ENCODE measurements at regions not wholly inside any gene's neighbourhood (a gene's known extent, or its start where the extent isn't known, plus 50 kb on each side); places are given as distances from the start of the nearest gene placed in this dataset.

- Histone ChIP-seq H3K27me3 (no peaks in the 10 kb centered on the region), H3K9me3 (no peaks in the 10 kb centered on the region), H3K27ac (no peak overlapping the region), H3K36me3 (no peaks in the 10 kb centered on the region), H3K4me1 (no peaks in the 10 kb centered on the region), H3K4me3 (no peak overlapping the region)
- TF ChIP-seq, protein P1, sequence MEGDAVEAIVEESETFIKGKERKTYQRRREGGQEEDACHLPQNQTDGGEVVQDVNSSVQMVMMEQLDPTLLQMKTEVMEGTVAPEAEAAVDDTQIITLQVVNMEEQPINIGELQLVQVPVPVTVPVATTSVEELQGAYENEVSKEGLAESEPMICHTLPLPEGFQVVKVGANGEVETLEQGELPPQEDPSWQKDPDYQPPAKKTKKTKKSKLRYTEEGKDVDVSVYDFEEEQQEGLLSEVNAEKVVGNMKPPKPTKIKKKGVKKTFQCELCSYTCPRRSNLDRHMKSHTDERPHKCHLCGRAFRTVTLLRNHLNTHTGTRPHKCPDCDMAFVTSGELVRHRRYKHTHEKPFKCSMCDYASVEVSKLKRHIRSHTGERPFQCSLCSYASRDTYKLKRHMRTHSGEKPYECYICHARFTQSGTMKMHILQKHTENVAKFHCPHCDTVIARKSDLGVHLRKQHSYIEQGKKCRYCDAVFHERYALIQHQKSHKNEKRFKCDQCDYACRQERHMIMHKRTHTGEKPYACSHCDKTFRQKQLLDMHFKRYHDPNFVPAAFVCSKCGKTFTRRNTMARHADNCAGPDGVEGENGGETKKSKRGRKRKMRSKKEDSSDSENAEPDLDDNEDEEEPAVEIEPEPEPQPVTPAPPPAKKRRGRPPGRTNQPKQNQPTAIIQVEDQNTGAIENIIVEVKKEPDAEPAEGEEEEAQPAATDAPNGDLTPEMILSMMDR (IDR thresholded peaks at IDR 0.05), result no peak
- TF ChIP-seq EP300 (IDR thresholded peaks at IDR 0.05) (no peak), POLR2A (IDR thresholded peaks at IDR 0.05) (no peak), POLR2AphosphoS5 (IDR thresholded peaks at IDR 0.05) (no peak)
- 100% methylated on average over 3 of the region's 5 CpGs for WGBS
- DNase-seq (ENCODE audit: low spot score in 2 of 2), result no peak
Measured at GRCh38 chr2:2754940-2755339, 423.9 kb upstream of the MYT1L start.

DNA sequence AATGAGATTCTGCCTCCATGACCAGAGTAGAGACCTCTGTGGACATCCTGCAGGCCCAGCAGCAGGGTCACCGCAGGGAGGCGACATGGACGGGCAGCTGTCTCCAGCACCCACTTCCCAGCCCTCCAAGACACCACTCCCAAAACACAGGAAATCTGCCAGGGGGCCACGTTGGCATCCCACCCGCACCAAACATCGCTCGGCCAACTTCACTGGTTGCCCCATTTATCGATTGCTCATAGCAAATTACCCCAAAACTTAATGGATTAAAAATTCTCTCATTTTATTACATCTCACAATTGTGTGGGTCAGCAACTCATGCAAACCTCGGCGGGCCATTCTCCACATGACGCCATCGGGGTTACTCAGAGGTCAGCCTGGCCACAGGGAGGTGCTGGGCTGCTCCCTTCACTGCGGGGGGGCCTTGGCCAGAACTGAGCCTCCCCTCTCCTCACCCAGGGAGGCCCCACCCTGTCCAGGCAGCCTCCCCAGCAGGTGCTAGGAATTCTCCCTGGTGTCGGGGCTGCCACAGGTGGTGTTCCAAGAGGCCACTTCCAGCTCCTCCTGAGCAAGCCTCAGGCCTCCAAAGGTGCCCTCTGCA is 420.7 kb upstream of the MYT1L start:
- no peak for DNase-seq (ENCODE audit: low spot score in 2 of 2)
- H3K4me1 ChIP-seq, result peaks cover 16% of the 10 kb centered on the region
- WGBS, result 91% methylated on average over 13 of the region's 14 CpGs

GRCh38 chr2:2750867-2751714 is 420.0 kb upstream of the MYT1L start:
- DNase-seq (ENCODE audit: low spot score in 2 of 2), result no peak
- Histone ChIP-seq H3K27ac (no peak overlapping the region), H3K4me3 (no peak overlapping the region), H3K9me3 (no peaks in the 10 kb centered on the region), H3K4me1 (peaks cover 16% of the 10 kb centered on the region), H3K27me3 (no peaks in the 10 kb centered on the region), H3K36me3 (no peaks in the 10 kb centered on the region)
- 93% methylated on average over 44 of the region's 44 CpGs for whole genome bisulfite sequencing
- TF ChIP-seq POLR2AphosphoS5 (IDR thresholded peaks at IDR 0.05) (no peak), EP300 (IDR thresholded peaks at IDR 0.05) (no peak), POLR2A (IDR thresholded peaks at IDR 0.05) (no peak)
- TF ChIP-seq, protein P1 (IDR thresholded peaks at IDR 0.05), result no peak

More for the DNA sequence above, 420.7 kb upstream of the MYT1L start:
- no peaks in the 10 kb centered on the region for H3K27me3 ChIP-seq
- H3K4me3 ChIP-seq, result no peak overlapping the region
- no peaks in the 10 kb centered on the region for H3K9me3 ChIP-seq
- H3K27ac ChIP-seq, result no peak overlapping the region
- TF ChIP-seq POLR2AphosphoS5 (IDR thresholded peaks at IDR 0.05), result no peak
- no peaks in the 10 kb centered on the region for H3K36me3 ChIP-seq

- H3K4me1 ChIP-seq, result peaks cover 16% of the 10 kb centered on the region
- H3K27me3 ChIP-seq, result no peaks in the 10 kb centered on the region
- H3K4me3 ChIP-seq, result no peak overlapping the region
- no peaks in the 10 kb centered on the region for H3K36me3 ChIP-seq
- H3K9me3 ChIP-seq, result no peaks in the 10 kb centered on the region
- H3K27ac ChIP-seq, result no peak overlapping the region
- no peak for TF ChIP-seq POLR2A (IDR thresholded peaks at IDR 0.05)
- 93% methylated on average over 6 of the region's 9 CpGs for WGBS
- DNase-seq (ENCODE audit: low spot score in 2 of 2), result no peak
Measured at GRCh38 chr2:2749206-2749598, 418.1 kb upstream of the MYT1L start.

DNA sequence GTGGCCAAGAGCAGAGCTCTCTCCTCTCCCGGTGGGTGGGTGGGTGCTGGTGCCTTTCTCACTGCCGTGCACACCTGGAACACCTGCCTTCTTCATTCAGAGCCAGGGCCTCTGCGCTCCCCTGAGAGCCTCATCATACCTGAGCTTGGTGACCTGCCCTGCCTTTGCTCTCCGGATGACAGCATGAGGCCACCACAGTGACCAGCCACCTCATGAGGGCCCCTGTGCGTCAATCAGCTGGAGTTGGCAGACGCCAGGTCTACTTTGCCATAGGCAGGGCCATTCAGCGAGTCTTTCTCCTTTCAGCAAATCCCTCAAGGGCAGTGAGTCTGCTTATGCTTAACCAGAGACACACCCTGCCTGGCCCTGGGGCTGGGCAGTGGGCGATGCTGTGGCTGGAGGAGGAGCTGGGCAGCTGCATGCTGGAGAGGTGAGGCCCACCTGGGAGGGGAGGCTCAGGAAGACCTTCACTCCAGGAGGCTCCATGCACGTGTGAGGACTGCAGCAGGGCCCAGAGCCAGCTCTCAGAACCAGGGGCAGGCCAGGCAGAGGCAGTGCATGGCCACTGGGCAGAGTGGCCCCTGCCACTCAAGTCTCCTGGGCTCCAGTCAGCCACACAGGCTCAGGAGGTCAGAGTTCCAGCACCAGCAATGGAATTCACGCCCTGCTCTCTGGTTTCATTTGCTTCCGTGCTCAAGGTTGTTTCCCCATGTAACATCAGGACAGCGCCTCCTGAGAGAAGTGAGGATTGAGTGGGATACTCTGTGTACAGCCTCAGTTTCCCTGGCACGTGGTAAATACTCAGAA is 417.5 kb upstream of the MYT1L start:
- 100% methylated on average over 1 of the region's 13 CpGs for WGBS
- Histone ChIP-seq H3K27me3 (no peaks in the 10 kb centered on the region), H3K4me1 (peaks cover 18% of the 10 kb centered on the region), H3K36me3 (no peaks in the 10 kb centered on the region), H3K9me3 (no peaks in the 10 kb centered on the region), H3K27ac (no peak overlapping the region), H3K4me3 (no peak overlapping the region)
- TF ChIP-seq POLR2AphosphoS5 (IDR thresholded peaks at IDR 0.05) (no peak), POLR2A (IDR thresholded peaks at IDR 0.05) (no peak), EP300 (IDR thresholded peaks at IDR 0.05) (no peak)
- TF ChIP-seq, protein P1 (IDR thresholded peaks at IDR 0.05), result no peak
- DNase-seq (ENCODE audit: low spot score in 2 of 2), result no peak

Data from suprapubic skin (tissue), 4 donors.